SH-SY5Y (cell line): ENCODE measurements at regions not wholly inside any gene's neighbourhood (a gene's known extent, or its start where the extent isn't known, plus 50 kb on each side); places are given as distances from the start of the nearest gene placed in this dataset.

Experiments used
- GATA2 ChIP-seq: IDR thresholded peaks from 2 replicates; pipeline ENCODE4 v1.6.1; 2011; ENCODE audit warnings: mild to moderate bottlenecking, low read depth, low read length
- GATA3 ChIP-seq: IDR thresholded peaks from 2 replicates; pipeline ENCODE4 v1.6.1; 2011; ENCODE audit warnings: low read depth, mild to moderate bottlenecking, low read length, moderate library complexity

DNA sequence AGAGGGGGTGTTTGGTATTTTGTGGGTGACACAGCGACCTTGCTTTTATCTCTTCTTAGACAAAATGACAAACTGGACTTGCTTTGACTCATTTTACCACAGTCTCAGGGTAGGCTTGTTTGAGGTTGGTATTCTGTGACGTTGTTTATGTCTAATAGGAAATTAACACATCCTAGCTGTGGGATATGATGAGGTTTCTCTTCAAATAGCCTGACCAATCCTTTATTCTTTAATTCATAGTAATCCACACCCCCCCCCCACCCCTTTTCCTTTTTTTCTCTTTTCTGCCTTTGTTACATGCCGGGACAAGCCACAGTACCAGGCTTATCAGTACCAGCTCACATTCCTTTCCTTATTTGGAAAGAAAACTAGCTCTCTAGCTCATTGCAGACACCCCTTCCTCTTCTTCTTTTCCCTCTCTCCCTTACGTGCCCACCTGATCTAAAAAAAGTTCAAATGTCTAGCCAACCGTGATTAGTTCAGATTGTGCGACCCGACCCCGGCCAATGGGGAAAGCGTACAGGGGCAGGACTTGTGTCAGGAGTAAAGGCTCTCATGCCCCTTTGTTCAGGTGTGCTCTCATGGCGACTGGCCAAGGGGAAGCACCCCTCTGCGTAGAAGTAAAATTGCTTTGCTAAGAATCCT is 52.2 kb upstream of the PTPRM start:
- TF ChIP-seq GATA2: no peak
- no peak for TF ChIP-seq GATA3
